Fibroblast of gingiva (primary cell): ENCODE measurements at regions not wholly inside any gene's neighbourhood (a gene's known extent, or its start where the extent isn't known, plus 50 kb on each side); places are given as distances from the start of the nearest gene placed in this dataset.

Experiments
- DNase-seq: peaks from one replicate; pipeline ENCODE4 v3.0.0-alpha.2; 2011; ENCODE audit warnings: low read depth

DNA sequence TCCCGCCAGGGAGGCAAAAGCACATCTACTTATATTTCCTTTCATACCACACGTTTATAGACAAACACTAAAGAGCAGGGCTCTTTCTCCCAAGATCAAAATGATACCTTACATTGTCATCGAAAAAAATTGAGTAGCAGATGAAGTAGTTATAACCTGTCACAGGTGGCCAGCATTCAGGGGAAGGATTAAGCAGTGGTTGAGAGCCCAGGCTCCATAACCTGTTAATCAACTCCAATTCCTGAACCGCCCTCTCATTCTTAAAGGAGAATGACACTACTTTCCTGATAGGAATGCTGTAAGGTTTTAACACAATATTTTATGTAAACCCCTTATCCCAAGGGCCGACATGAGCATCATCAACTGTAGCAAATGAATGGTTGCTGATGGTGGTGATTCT, 268.9 kb upstream of the KCNIP4 start:
- DNase-seq: no peak

DNA sequence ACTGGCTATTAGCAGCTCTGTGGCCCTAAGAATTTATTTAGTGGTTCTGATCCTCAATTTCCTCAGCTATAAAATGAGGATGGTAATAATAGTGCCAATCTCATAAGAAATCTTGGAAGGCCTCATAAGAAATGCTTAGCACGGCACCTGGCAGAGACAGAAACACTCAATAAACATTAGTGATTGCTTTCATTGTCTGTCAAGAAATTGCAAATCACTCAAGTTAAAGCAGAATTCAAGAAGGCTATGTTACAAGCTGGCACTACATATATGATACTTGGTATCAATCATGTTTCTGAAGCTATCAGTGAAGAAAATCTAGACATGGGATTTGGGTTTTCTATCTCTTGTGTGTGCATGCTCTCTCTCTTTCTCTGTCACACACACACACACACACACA, 267.7 kb upstream of the KCNIP4 start:
- no peak for DNase-seq

DNA sequence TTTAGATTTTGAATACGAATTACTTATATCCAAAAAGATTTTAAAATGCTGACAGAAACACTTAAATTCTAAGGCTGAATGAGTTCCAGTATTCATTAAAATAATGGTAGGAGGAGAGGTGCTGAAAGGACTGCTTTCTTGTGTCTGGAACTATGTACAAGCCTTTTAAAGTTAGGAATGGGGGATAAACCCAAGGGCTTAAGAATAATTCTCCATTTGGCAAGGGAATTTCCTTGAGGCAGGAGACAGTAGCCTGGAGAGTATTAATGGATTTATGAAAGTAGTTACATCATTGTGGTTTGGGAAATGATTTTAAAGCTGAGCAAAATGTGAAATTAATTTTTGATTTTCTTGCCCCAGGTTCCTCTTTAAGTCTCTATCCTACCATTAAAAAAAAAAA, 266.5 kb upstream of the KCNIP4 start:
- no peak for DNase-seq

DNA sequence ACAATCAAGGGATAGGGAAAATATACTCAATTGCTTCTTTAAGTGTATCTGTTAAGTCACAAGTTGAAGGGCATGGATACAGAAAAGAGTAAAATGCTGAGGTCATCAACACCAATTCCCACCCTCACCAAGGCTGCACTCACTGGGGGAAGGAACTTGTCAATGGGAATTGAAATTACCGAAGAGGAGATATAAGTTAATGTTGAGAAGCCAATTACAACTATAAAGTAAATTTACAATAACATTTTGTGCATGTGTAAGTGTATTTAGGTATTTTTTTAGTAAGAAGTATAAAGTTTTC, 255.1 kb upstream of the KCNIP4 start:
- no peak for DNase-seq

DNA sequence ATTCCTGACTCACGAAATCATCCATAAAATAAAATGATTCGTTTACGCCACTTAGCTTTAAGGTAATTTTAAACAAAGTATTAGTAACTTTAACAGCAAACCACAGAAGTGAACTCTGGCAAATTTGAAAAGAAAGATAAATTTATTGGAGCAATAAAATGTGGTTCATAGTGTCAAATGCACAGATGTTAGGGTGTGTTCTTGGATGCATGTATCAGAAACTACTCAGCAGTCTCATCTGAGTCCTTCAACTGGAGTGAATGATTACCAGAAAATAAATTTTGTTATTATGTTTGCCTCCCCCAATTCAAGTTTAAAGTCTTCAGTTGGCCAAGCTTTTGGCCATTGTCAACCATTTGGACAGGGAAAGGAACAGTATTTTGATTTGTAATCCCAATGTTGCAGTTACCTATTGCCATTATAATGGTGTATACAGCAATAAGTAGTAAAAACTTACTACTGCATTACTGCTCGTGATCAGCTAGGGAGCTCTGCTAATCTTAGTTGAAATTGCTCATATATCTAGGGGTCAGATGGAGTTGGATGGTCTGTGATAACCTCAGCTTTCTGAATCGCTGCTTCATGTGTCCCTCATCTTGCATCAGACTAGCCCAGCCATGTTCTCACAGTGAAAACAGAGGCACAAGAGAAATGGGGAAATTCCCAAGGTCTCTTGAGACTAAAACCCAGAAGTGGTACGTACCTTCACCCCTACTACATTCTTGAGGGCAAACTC, 254.6 kb upstream of the KCNIP4 start:
- no peak for DNase-seq

GRCh38 chr4:22202246-22202974, 253.8 kb upstream of the KCNIP4 start:
- DNase-seq: no peak

GRCh38 chr4:22201256-22201655, 252.7 kb upstream of the KCNIP4 start:
- DNase-seq: no peak

- DNase-seq: no peak
Observed at GRCh38 chr4:22196551-22196950, 248.0 kb upstream of the KCNIP4 start.

GRCh38 chr4:22192084-22192511, 243.5 kb upstream of the KCNIP4 start:
- no peak for DNase-seq

DNA sequence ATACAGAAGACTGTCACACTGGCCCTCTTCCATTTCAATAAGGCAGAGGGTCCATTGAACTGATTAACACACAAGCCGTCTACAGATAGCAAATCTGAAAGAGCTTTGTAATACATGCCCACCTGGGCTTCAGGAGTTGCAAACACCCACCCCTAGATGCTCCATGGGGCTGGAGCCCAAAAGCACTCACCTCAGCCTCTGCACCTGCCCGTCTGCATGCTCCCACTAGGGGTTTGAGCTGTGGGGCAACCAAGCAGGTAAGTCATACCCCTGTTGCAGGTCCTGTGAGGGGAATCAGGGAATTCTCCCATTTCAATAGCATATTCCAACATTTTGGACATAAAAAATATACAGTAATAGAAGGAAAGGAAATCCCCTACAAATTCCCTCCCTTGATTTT, 243.0 kb upstream of the KCNIP4 start:
- DNase-seq: no peak

DNA sequence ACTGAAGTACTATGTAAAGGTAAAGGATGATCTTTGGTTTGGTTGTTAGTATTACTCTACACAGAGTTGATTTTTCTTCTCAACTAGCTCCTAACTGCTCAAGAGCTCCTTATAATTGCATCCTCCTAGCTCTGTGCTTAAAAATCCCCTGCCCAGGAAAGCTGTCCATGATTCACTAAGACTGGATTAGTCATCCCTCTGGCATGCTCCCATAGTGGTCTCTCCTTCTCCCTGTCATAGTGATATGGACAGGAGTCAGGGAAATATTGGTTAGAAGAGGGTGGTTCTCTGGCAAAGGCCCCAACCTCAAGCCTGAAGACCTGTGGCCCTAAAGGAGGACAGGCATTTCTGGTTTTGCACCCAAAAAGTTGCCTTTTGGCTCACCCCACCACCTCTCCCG, 242.3 kb upstream of the KCNIP4 start:
- DNase-seq: no peak

GRCh38 chr4:22187203-22187820, 238.7 kb upstream of the KCNIP4 start:
- DNase-seq: no peak

- no peak for DNase-seq
Observed at GRCh38 chr4:22181736-22182135, 233.2 kb upstream of the KCNIP4 start.

DNA sequence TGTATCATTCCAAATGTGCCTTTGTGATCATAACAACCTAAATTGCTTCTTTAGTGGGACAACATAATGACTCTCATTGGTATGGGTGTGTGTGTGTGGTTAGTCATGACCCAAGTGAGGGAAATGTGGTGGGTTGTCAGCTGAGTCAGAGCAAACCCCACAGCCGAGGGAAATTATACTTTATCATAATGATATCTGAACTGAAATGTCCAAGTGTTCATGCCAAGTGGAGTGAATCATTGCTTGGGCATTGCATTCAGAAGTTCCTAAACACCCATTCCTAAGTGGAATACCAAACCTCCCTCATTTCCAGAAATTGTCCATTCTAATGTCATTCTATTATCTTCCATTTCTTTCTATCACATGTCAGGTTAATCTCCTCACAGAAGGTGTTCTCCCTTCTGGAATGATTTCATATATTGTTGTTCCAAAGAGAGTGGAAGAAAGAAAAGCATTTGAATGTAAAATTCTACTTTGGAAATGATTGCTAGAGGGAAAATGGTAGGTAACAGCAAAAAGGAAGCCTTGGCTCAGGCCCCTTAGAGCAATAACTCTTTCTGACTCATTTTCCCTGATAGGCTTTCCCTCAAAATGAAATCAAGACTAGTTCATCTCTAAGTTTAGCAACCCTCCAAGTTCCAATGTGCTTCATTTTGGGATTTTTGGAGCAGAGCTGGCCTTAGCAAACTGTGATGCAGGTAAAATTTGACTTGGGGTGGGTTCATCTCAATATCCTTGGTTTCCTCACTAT, 230.7 kb upstream of the KCNIP4 start:
- DNase-seq: peak; percentile 64

GRCh38 chr4:22174640-22175039, 226.1 kb upstream of the KCNIP4 start:
- DNase-seq: no peak

DNA sequence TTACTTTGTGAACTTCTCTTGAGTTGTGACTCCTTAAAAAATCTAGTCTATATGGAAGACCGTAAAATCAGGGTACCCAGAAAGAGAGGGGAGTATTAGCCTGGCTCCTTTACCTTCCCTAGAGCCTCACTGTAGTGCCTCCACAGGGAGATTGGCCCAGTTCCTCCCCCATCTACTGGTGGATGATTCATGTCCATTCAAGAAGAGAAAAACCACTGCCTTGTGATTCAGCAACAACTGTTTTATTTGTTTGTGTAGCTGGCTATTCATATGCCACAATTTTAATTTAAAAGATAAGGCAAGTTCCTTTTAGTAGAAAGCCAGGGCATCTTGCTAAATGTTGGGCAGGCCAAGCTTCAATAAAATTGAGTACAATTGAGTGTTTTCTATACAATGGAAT, 221.8 kb upstream of the KCNIP4 start:
- peak; percentile 6 for DNase-seq

DNA sequence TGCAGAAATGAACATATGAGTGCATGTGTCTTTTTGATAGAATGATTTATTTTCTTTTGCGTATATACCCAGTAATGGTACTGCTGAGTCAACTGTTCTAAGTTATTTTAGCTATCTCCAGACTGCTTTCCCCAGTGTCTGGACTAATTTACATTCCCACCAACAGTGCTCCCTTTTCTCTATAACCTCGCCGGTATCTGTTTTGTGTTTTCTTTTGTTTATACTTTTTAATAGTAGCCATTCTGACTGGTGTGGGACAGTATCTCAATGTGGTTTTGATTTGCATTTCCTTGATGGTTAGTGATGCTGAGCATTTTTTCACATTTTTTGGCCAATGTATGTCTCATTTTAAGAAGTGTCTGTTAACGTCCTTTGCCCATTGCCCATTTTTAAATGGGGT, 218.6 kb upstream of the KCNIP4 start:
- peak; percentile 7 for DNase-seq

GRCh38 chr4:22162454-22162853, 213.9 kb upstream of the KCNIP4 start:
- DNase-seq: no peak

DNA sequence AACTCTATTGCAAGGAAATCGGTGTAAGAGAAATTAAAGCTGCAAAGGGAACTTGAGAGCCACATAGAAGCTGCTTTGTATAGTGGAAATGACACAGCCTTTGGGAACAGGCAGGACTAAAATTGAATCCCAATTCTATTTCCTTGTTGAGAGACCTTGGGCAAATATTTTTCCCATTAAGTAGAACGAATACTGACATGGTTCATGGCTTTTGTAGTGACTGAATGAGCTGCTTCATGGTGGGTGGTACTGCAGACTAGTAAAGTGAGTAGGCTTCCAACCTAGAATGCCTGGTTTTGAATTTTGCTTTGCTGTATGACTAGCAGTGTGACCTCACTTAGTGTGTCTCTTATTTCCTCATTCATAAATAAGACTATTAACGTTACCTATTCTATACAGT, 182.2 kb upstream of the KCNIP4 start:
- DNase-seq: no peak

DNA sequence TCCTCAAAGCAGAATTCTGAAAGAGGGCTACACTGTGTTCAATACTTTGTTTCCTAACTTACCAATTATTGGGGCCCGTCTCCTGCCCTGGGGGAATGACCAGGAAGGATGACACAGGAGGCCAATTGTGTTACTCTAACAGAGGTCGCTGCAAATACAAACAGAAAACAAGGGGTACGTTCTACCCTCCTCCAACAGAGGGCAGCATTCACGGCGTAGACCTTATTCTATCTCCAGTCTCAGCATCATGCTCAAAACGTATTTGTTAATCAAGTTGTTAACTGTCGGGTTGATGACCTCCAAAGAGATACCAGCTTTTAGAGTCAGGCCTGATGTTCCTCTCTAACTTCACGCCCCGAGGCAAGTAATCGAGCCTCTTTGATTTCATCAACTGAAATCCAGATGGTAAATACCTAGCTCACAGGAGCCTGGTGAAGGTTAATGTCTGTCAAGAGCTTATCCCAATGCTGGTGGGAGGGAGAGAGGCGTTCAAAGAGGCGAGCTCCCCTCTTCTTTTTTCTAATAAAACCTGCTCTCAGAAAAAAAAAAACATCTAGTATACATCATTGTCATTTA, 181.0 kb upstream of the KCNIP4 start:
- peak; percentile 9 for DNase-seq

- no peak for DNase-seq
Observed at GRCh38 chr4:22122062-22122461, 173.5 kb upstream of the KCNIP4 start.

- DNase-seq: no peak
Observed at GRCh38 chr4:22115262-22115661, 166.7 kb upstream of the KCNIP4 start.
